ENCODE measurements at regions not wholly inside any gene's neighbourhood (a gene's known extent, or its start where the extent isn't known, plus 50 kb on each side); places are given as distances from the start of the nearest gene placed in this dataset.

GRCh38 chr13:29906432-29907011 is 56.1 kb upstream of the UBL3 start:
- Histone ChIP-seq H3K27ac (ENCODE audit: low read depth, low read length) (no peak overlapping the region), H3K4me3 (ENCODE audit: low read depth, low read length) (no peak overlapping the region), H3K27me3 (ENCODE audit: insufficient read depth, low read length) (no peaks in the 10 kb centered on the region), H3K4me1 (ENCODE audit: control insufficient read depth, insufficient read depth, low read length, unreplicated experiment) (peaks cover 29% of the 10 kb centered on the region), H3K79me2 (ENCODE audit: control insufficient read depth, insufficient read depth, low read length, unreplicated experiment) (no peaks in the 10 kb centered on the region), H2AFZ (ENCODE audit: low read length, unreplicated experiment) (no peak overlapping the region), H3K36me3 (ENCODE audit: insufficient read depth, low read length) (no peaks in the 10 kb centered on the region)

GRCh38 chr13:29905845-29906244 is 55.4 kb upstream of the UBL3 start:
- Histone ChIP-seq H3K4me1 (ENCODE audit: control insufficient read depth, insufficient read depth, low read length, unreplicated experiment) (peaks cover 29% of the 10 kb centered on the region), H3K36me3 (ENCODE audit: insufficient read depth, low read length) (no peaks in the 10 kb centered on the region), H3K27me3 (ENCODE audit: insufficient read depth, low read length) (no peaks in the 10 kb centered on the region), H3K27ac (ENCODE audit: low read depth, low read length) (no peak overlapping the region), H3K4me3 (ENCODE audit: low read depth, low read length) (no peak overlapping the region), H2AFZ (ENCODE audit: low read length, unreplicated experiment) (no peak overlapping the region), H3K79me2 (ENCODE audit: control insufficient read depth, insufficient read depth, low read length, unreplicated experiment) (no peaks in the 10 kb centered on the region)

DNA sequence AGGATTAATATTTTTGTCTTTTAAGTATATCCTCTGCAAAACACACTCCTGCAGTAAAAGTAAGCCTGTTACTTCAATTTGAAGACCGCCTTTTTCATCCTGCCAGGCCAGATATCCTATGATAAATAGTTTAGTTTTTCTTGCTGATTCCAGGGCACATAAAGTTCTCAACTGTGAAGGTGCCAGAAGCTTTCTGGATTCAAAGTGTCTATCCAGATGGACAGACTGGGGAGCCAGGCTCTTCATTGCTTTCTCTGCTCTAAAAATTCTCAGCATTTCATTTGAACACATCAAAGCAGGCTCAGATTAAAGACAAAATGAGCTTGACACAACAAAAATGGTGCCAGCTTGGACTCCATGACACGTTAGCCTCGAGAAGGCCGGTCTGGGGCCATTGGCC is 53.6 kb upstream of the UBL3 start:
- Histone ChIP-seq H3K79me2 (ENCODE audit: control insufficient read depth, insufficient read depth, low read length, unreplicated experiment) (no peaks in the 10 kb centered on the region), H3K36me3 (ENCODE audit: insufficient read depth, low read length) (no peaks in the 10 kb centered on the region), H3K27me3 (ENCODE audit: insufficient read depth, low read length) (peaks cover 3% of the 10 kb centered on the region; the same call in 1 of the 2 replicates), H2AFZ (ENCODE audit: low read length, unreplicated experiment) (no peak overlapping the region), H3K4me3 (ENCODE audit: low read depth, low read length) (no peak overlapping the region), H3K4me1 (ENCODE audit: control insufficient read depth, insufficient read depth, low read length, unreplicated experiment) (peaks cover 19% of the 10 kb centered on the region), H3K27ac (ENCODE audit: low read depth, low read length) (no peak overlapping the region)

DNA sequence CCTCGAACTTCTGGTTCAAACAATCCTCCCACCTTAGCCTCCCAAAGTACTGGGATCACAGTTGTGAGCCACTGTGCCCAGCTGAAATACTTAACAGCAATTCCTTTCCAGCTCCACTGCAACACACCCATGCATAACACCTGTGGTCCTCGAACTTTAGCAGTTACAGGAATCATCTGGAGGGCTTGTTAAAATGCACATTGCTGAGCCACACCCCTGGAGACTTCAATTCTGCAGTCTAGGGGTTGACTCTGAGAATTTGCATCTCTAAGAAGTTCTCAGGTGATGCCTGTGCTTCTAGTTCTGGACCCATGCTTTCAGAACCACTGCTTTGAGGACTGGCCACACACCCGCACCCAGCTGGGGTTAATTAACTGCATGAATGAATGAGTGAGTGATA is 53.1 kb upstream of the UBL3 start:
- Histone ChIP-seq H2AFZ (ENCODE audit: low read length, unreplicated experiment) (no peak overlapping the region), H3K79me2 (ENCODE audit: control insufficient read depth, insufficient read depth, low read length, unreplicated experiment) (no peaks in the 10 kb centered on the region), H3K4me1 (ENCODE audit: control insufficient read depth, insufficient read depth, low read length, unreplicated experiment) (peaks cover 19% of the 10 kb centered on the region), H3K27ac (ENCODE audit: low read depth, low read length) (no peak overlapping the region), H3K36me3 (ENCODE audit: insufficient read depth, low read length) (no peaks in the 10 kb centered on the region), H3K4me3 (ENCODE audit: low read depth, low read length) (no peak overlapping the region), H3K27me3 (ENCODE audit: insufficient read depth, low read length) (peaks cover 3% of the 10 kb centered on the region; the same call in 1 of the 2 replicates)

DNA sequence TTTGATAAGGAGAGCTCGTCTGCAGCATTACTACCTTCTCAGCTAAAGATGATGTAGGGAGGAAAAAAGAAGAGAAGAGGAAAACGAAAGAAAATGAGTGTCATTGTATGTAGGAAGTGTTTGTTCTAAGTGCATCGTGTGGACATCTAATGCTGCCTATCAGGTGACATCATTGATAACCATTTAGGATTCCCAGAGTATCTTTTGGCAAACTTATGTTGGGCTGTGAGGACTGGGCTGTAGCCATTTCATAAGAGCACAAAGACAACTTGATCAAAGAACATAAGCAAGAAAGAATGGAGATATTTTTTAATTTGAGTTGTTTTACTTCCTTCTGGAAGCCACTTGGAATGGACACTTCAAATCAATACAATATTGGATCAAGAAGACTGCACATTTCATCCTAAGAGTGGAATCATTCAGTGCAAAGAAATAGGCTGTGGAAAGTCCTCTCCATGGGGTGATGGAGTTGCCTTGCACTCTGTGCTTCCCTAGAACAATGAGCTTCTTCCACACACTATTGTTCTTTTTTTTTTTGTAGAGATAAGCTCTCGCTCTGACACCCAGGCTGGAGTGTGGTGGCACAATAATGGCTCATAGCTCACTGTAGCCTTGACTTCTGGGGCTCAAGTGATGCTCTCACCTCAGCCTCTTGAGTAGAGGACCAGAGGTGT is 52.4 kb upstream of the UBL3 start:
- H3K27ac ChIP-seq (ENCODE audit: low read depth, low read length) = no peak overlapping the region
- no peaks in the 10 kb centered on the region for H3K79me2 ChIP-seq (ENCODE audit: control insufficient read depth, insufficient read depth, low read length, unreplicated experiment)
- peaks cover 19% of the 10 kb centered on the region for H3K4me1 ChIP-seq (ENCODE audit: control insufficient read depth, insufficient read depth, low read length, unreplicated experiment)
- H3K27me3 ChIP-seq (ENCODE audit: insufficient read depth, low read length) = peaks cover 3% of the 10 kb centered on the region; the same call in 1 of the 2 replicates
- H2AFZ ChIP-seq (ENCODE audit: low read length, unreplicated experiment) = peak overlapping the region; percentile 19
- no peaks in the 10 kb centered on the region for H3K36me3 ChIP-seq (ENCODE audit: insufficient read depth, low read length)
- H3K4me3 ChIP-seq (ENCODE audit: low read depth, low read length) = peak overlapping the region; percentile 53

- Histone ChIP-seq H3K4me3 (ENCODE audit: low read depth, low read length) (peak overlapping the region; percentile 53), H2AFZ (ENCODE audit: low read length, unreplicated experiment) (peak overlapping the region; percentile 19), H3K4me1 (ENCODE audit: control insufficient read depth, insufficient read depth, low read length, unreplicated experiment) (peaks cover 19% of the 10 kb centered on the region), H3K27me3 (ENCODE audit: insufficient read depth, low read length) (peaks cover 3% of the 10 kb centered on the region; the same call in 1 of the 2 replicates), H3K27ac (ENCODE audit: low read depth, low read length) (no peak overlapping the region), H3K79me2 (ENCODE audit: control insufficient read depth, insufficient read depth, low read length, unreplicated experiment) (no peaks in the 10 kb centered on the region), H3K36me3 (ENCODE audit: insufficient read depth, low read length) (no peaks in the 10 kb centered on the region)
These were observed 51.6 kb upstream of the UBL3 start for GRCh38 chr13:29901710-29902631.

All from ACC112 (cell line).